Activated CD4-positive, alpha-beta T cell treated with anti-CD3 and anti-CD28 coated beads, Interleukin-2, Interleukin-6, amounts not matched to agents 100 ng/mL and 50 ng/mL, durations not matched to agents 16 hours and 8 hours (primary cell): ENCODE measurements at regions not wholly inside any gene's neighbourhood (a gene's known extent, or its start where the extent isn't known, plus 50 kb on each side); places are given as distances from the start of the nearest gene placed in this dataset.

Experiments used
- DNase-seq: peaks from one replicate; pipeline ENCODE4 v3.0.0-alpha.2; 2020

DNA sequence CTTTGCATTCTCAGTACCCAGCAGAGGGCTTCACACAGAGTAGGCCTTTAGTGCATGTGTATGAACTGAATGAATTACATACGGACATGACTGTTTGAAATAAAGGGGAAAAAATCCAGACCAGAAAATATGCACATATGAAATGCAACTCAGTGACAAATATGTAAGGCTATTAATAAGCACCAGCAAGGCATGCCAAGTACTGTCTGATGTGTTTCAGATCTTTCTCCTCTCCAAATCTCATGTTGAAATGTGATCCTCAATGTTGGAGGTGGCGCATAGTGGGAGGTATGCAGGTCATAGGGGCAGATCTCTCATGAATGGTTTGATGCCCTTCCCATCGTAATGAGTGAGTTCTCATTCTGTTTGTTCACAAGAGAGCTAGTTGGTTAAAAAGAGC is 87.3 kb upstream of the TOMM7 start:
- no peak for DNase-seq

DNA sequence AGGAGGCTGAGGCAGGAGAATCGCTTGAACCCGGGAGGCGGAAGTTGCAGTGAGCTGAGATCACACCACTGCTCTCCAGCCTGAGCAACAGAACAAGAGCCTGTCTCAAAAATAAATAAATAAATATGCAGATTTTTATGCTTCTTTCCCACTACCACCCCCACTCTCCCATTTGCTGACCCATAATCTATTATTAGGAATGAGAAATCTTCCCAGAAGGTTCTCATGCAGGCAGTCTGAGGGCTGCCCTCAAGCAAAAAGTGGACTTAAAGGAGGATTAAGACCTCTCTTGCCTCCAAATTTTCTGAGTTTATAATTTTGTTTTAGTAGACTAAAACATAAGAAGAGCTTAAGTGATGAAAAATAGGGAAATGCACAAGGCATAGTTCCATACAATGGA is 85.2 kb upstream of the TOMM7 start:
- no peak for DNase-seq

DNA sequence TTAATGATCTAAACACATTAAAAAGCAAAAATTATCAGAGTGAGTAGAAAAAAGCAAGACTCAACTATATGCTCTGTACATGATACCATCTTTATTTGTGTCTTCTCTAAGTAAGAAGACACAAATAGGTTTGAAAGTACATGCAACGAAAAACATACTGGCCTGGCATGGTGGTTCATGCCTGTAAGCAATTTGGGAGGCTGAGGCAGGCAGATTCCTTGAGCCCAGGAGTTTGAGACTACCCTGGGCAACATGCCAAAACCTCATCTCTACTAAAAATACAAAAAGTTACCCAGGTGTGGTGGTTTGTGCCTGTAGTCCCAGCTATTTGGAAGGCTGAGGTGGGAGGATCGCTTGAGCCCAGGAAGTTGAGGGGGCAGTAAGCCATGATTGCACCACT is 78.1 kb upstream of the TOMM7 start:
- DNase-seq: no peak

DNA sequence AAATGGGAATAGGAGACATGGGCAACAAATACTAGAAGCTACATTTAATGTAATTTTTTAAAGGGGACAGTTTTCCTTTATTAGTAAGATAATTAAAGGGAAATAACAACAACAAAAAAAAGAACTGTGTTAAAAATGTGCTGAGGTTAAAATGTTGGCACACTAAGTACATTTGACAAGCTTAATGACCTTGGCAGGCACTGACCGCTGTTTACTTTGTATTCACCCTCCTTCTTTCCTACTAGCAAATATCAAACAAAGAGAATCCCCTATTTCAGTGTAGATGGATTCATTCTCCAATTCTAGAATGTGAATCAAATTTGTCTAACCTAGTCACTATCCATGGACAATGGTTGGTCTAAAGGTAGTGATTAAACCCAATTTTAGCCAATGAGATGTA is 77.5 kb upstream of the TOMM7 start:
- no peak for DNase-seq

DNA sequence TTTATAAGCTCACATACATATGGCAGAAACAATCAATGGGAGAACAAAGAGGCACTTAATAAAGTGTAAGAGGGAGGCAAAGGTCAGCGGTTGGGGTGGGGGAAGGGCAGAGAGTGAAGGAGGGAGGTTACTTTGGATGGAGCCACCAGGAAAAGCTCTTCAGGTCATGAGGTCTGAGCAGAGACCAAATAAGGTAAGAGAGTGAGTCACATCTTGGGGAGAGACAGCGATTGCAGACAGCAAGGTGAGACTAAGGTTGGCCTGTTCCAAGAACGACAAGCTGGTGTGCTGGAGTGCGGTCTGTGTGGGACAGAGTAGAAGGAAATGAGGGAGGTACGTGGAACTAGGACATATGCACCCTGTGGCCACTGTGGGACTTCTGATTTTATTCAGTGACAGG is 74.3 kb upstream of the TOMM7 start:
- peak; percentile 51 for DNase-seq

DNA sequence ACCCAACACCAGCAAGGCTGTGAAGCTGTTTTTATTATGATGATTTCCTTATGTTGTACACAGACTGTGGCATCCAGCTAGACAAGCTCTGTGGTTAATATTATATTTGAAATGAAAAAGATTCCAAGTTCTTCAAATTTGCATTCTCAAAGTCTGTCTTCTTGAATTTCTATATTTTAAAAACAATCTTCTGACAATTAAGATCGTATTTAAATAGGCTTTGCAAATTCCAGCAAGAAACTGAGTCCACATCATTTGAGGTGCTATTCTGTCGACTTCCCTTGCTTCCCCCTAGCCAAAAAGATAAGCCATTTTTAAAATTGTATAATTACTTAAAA is 73.1 kb upstream of the TOMM7 start:
- DNase-seq: no peak

DNA sequence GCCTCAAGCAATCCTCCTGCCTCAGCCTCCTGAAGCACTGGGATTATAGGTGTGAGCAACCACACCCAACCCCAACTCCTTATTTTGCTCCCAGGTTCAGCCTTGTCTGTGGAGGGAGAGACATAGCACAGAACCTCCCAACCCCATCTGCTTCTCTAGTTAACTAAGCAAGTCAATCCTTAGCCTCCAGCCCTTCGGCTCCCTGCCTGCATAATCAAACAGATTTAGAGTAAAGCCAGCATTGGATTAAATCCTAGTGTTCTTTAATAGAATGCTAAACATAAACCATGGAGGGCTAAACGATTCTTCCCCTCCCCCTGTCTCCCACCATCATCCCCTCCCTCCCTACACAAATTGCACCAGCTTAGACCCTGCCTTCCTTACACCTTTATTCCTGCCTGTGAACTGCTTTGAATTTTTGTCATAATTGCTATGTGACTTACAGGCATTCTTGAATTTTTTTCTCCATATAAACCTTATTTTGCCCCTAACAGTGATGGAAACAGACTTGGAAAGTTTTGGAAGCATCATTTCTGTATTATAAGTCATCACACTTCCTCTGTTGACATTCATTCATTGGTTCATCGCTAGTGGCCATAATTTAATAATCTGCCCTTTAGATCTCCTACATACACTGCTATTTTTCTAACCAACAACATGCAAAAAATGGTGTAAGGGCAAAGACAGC is 72.6 kb upstream of the TOMM7 start:
- DNase-seq: no peak

DNA sequence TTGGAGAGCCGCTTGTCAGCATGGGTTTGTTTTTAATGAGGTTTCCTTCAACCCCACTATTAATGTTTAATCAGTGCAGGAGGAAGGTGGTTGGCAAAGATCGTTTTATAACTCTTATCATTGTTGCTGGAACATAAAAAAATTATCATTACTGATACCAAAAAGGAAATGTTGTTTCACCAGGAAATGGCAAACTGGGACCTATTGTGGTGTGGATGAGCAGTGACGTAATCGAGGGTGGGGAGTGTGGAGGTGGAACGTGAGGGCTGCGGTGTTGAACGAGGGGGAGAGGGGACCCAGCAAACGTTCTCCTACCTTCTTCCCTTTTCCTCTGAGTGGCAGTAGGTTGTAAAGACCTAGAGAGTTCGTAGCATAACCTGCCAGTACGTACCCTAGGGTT is 71.9 kb upstream of the TOMM7 start:
- DNase-seq: no peak

DNA sequence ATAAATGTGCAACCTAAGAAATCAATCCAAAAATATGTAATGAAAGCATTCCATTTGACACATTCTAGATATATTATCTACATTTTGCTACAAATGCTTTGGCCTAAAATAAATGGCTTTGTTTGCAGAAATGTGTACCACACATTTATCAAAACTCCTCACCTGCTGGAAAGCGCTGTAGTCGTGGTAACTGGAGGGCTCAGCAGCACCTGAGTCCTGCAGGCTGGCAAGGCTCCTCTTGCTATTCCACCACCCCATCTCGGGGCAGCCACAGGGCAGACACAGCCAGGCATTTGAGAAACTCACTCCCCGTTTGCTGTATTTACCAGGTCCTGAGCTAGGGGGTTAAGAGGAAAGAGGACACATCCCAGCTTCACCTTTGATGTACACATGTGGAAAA is 68.1 kb upstream of the TOMM7 start:
- no peak for DNase-seq

DNA sequence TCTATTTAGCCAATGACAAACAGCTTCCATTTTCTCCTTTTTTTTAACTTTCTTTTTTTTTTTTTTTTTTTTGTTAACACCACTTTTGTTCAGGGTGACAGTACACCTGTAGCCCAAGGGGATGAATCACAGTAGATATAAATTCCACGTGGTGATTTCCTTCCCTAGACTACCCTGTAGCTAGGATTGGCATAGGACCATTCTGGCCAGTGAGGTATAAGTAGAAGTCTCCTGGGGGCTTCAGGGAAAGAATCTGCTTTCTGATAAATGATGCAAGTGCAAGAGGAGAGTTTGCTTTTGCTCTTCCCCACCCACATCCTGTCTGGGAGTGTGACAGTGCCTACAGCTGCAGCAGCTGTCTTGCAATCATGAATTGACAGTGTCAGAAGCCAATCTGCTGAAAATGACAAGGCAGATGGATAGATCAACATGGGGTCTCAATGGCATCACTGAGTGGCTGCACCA is 63.2 kb upstream of the TOMM7 start:
- peak; percentile 89 for DNase-seq

DNA sequence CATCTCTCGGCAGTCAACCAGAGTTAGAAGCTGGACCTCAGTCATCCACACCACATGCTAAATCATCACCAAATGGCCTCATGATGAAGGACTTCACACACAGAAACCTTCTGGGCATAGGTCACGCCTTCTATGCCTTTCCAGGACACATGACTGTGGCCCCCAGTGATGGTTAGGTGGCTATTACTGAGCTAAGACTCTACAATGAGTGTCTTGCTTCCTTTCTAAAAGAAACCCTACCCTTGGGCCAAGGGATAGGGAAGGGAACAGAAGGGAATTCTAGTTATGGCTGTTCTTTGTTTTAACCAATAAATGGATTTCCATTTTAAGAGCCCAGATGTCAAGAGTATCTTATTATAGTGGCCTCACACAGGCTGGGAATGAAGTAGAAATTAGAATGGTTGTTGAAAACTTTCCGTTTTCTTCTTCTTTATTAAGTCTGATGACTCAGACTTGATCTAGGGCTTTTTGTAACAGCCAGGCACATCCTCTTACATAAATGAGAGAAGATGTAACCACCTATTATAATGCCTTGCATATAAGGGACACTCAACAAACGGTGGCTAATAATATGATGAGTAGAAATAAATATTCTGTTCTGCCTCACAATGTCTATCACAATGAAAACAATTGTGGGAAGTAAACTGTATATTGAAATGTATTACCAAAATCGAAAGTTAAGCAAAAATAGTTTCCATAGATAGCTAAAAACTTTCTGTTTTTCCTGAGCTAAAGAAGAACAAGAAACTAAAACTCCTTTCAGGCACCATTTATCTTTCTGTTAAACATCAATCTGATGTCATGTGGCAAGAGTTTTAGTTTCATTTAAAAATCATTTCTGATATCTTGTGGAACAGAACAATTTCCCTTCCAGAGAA is 62.5 kb upstream of the TOMM7 start:
- peak; percentile 53 for DNase-seq

DNA sequence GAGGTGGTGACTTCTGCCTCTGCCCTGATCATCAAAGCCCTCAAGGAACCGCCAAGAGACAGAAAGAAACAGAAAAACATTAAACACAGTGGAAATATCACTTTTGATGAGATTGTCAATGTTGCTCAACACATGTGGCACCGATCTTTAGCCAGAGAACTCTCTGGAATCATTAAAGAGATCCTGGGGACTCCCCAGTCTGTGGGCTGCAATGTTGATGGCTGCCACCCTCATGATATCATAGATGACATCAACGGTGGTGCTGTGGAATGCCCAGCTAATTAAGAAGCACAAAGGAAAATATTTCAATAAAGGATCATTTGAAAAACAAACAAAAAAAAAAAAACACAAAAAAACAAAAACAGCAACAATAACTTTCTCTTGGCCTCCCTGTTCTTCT is 59.5 kb upstream of the TOMM7 start:
- no peak for DNase-seq

DNA sequence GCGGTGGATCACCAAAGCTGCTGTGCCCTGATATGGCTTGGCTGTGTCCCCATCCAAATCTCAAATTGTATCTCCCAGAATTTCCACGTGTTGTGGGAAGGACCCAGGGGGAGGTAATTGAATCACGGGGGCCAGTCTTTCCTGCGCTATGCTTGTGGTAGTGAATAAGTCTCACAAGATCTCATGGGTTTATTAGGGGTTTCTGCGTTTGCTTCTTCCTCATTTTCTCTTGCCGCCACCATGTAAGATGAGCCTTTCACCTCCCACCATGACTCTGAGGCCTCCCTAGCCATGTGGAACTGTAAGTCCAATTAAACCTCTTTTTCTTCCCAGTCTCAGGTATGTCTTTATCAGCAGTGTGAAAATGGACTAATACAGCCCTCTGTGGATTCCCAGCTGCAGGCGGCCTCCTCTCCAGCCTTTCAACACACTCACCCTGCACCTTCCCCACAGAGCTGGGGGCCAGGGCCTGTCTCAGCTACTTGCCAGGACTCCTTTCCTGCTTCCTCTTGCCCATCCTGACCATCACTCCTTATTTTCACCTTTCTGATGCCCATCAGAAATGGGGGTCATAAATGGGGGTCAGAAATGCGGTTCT is 57.2 kb upstream of the TOMM7 start:
- no peak for DNase-seq

DNA sequence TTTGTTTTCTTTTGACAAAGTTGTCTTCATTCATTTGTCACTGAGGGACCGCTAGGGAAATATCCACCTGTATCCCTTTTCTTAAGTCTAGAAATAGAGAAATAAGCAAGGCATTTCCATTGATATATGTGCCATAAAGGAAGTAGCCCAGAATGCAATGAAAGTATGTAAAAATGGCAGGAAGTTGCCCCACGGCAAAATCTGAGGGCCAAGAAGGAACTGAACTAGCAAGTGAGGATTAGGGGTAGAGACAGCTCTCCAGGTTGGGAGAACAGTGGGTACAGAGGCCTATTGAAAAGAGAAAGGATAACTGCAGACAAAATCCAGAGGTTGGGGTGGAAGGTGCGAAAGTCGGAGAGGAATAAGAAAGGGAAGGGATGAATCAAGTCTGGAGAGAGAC is 56.6 kb upstream of the TOMM7 start:
- no peak for DNase-seq

DNA sequence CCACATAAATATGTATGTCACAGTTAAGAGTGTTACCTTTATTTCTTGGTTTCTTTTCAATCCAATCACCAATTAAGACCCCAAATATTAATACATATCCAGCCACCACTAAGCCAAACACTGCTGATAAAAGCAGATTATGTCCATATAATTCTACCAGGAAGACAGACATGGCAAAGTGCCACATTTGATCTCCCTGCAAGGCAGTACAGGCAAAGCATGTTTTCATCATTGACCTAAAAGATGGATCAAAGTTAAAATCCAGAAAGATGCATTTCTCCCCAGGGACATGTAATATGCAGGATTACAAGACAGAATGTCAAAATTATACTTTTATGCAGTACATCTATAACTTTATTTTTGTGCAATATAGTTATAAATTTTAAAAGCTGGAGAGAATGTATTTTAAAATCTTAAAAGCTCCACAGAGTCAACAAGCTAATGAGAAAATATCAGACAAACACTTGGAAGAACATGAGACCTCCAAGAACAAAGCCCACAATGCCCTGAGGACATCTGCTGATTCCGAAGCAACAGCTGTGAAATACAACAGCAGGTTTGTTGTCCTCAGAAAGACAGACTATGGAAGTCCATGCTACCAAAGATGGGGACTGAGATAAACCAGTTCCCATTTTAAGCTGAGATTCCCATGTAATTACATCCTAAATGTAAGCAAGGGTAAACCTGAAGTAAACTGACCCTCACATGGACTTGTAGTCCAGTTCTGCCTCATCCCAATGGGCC is 54.5 kb upstream of the TOMM7 start:
- DNase-seq: no peak

DNA sequence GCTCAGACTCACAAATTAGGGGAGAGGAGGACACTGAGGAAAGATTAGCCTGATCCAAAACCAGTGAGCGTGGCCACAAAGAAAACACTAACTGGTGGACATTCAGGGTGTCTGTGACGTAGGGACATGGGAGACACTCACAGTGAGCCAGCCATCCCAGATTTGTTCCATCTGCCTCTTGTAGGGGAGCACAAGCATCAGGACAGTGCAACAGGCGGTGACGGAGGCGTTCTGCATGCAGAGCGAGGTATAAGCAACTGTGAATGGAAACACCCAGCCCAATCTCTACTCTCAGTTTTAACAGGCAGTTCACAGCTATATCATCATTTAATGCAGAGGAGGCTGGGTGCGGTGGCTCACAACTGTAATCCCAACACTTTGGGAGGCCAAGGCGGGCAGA is 52.8 kb upstream of the TOMM7 start:
- no peak for DNase-seq

DNA sequence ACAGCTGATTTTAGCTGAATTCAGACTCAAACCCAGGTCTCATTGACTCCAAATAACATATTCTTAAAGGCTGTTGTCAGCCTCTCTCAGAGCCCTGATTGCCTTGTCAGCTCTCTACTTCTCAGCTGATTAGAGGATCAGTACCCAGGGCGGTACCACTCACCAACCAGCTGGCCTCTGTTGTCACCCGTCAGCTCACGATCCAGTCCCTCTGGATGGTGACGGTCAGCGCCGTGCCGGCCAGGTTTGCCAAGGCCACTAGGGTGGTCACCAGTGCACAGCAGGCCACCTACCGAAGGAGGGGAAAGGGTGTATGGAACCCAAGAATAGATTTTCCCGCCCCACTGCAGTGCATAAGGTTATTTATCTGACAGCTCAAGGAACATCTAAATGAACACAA is 52.3 kb upstream of the TOMM7 start:
- DNase-seq: no peak
